K562 (cell line): ENCODE measurements at regions not wholly inside any gene's neighbourhood (a gene's known extent, or its start where the extent isn't known, plus 50 kb on each side); places are given as distances from the start of the nearest gene placed in this dataset.

ENCODE experiments used
- ATAC-seq: fragments of 200-7000 bp; cut with Tn5 transposase; 3 replicates; pipeline ENCODE4 v1.9.1; 2020; ENCODE audit warnings: moderate library complexity
- BruUV-seq: library from RNA; stranded (reverse); fragments of 400-500 nt; replicated peaks from 2 replicates; lab custom pipeline; 2021; lab: Mats Ljungman, UMichigan
- CTCF ChIA-PET: fragments of 300-600 bp; formaldehyde crosslinking; extraction: SDS; loops from one replicate; lab custom pipeline; 2021; ENCODE audit warnings: low intra/inter-chr PET ratio; lab: Yijun Ruan, JAX
- POLR2A ChIA-PET: fragments of 300-600, 350-650 bp; sonication (Branson Sonifier 250); formaldehyde crosslinking; extraction: SDS; loops from one replicate; lab custom pipeline; 2021; ENCODE audit warnings: antibody characterized with exemption, inconsistent platforms; lab: Yijun Ruan, JAX
- DNase-seq, 4 experiments: peaks; one replicate each; pipeline versions ENCODE4 v3.0.0 to v3.0.0-alpha.2; 2011 to 2018; ENCODE audit warnings: low spot score in 3 of 4, mixed read lengths in 3 of 4; ENCODE audit errors: extremely low read depth in 1 of 4
- FAIRE-seq: peaks from 2 replicates; lab custom pipeline; 2011; peaks lifted over from hg19 to GRCh38; lab: Jason Lieb, UNC
- H2AFZ ChIP-seq: 2 replicates; pipeline ENCODE4 v1.6.0; 2011; ENCODE audit warnings: low read depth, low read length, control low read depth, inconsistent platforms
- H3K27ac ChIP-seq: fragments of 200-600 bp; 3 replicates; pipeline ENCODE4 v1.8.0; 2011; ENCODE audit warnings: low read depth, mild to moderate bottlenecking, control low read depth, inconsistent platforms, low read length, moderate library complexity, mixed read lengths; ENCODE audit errors: extremely low read depth
- H3K27me3 ChIP-seq, 2 experiments: fragments of 300-600 bp in 1 of 2; 2 replicates in 1 of 2; 3 replicates in 1 of 2; pipeline versions ENCODE4 v1.6.0 to v1.8.0; 2011; ENCODE audit warnings: inconsistent platforms in 2 of 2, low read length in 2 of 2, mild to moderate bottlenecking in 1 of 2, mixed read lengths in 1 of 2, moderate library complexity in 1 of 2; ENCODE audit not compliant: control insufficient read depth in 2 of 2, insufficient read depth in 2 of 2
- H3K36me3 ChIP-seq: fragments of 300-600 bp; 3 replicates; pipeline ENCODE4 v1.8.0; 2011; ENCODE audit warnings: mild to moderate bottlenecking, low read length, inconsistent platforms; ENCODE audit not compliant: control insufficient read depth, insufficient read depth
- H3K4me1 ChIP-seq, 2 experiments: fragments of 200-600 bp in 1 of 2; replicated peaks in 1 of 2; 2 replicates in 1 of 2; 3 replicates in 1 of 2; pipeline versions ENCODE4 v1.5.1 to v1.8.0; 2011; ENCODE audit warnings: inconsistent platforms in 2 of 2, low read length in 2 of 2, mild to moderate bottlenecking in 1 of 2, mixed read lengths in 1 of 2, moderate library complexity in 1 of 2; ENCODE audit not compliant: control insufficient read depth in 2 of 2, insufficient read depth in 2 of 2
- H3K4me2 ChIP-seq: 2 replicates; pipeline ENCODE4 v1.6.1; 2011; ENCODE audit warnings: low read length, control low read depth, inconsistent platforms, mixed read lengths; ENCODE audit not compliant: insufficient read depth
- H3K4me3 ChIP-seq: fragments of 200-600 bp; sonication (generic), shearing (Covaris generic); 2 replicates; pipeline ENCODE4 v1.5.1; 2016; ENCODE audit warnings: control low read depth, inconsistent platforms
- H3K79me2 ChIP-seq: fragments of 200-600 bp; 3 replicates; pipeline ENCODE4 v1.8.0; 2011; ENCODE audit warnings: low read length, inconsistent platforms; ENCODE audit not compliant: control insufficient read depth, insufficient read depth
- H3K9ac ChIP-seq, 2 experiments: 2 replicates each; pipeline versions ENCODE4 v1.6.0 to v1.6.1; 2011; ENCODE audit warnings: low read depth in 2 of 2, low read length in 2 of 2, control low read depth in 1 of 2, inconsistent platforms in 1 of 2, mild to moderate bottlenecking in 1 of 2, mixed read lengths in 1 of 2; ENCODE audit not compliant: insufficient read depth in 1 of 2
- H3K9me1 ChIP-seq: one replicate; pipeline ENCODE4 v1.6.0; 2011; ENCODE audit warnings: inconsistent platforms, mild to moderate bottlenecking, low read length, moderate library complexity; ENCODE audit not compliant: control insufficient read depth, insufficient read depth
- H3K9me3 ChIP-seq: replicated peaks from 2 replicates; pipeline ENCODE4 v1.5.1; 2011; ENCODE audit warnings: low read depth, low read length, inconsistent platforms; ENCODE audit not compliant: control insufficient read depth, insufficient read depth
- H4K20me1 ChIP-seq: replicated peaks from 2 replicates; pipeline ENCODE4 v1.6.1; 2011; ENCODE audit warnings: low read length, inconsistent platforms, mixed read lengths; ENCODE audit not compliant: control insufficient read depth, insufficient read depth
- ARNT ChIP-seq, 2 experiments: fragments of 450-650 bp; IDR thresholded peaks; 2 replicates each; pipeline ENCODE4 v1.6.1; 2016; ENCODE audit warnings: mild to moderate bottlenecking in 1 of 2
- FOXO4 ChIP-seq: fragments of 450-650 bp; formaldehyde crosslinking; IDR thresholded peaks from 2 replicates; pipeline ENCODE4 v1.4.0; 2020; ENCODE audit warnings: mild to moderate bottlenecking, moderate library complexity
- MBD2 ChIP-seq: sonication (generic); IDR thresholded peaks from 2 replicates; pipeline ENCODE4 v1.6.1; 2016; ENCODE audit warnings: low read depth, borderline replicate concordance
- NFATC3 ChIP-seq: fragments of 450-650 bp; IDR thresholded peaks from 2 replicates; pipeline ENCODE4 v1.6.1; 2017; ENCODE audit warnings: mild to moderate bottlenecking
- SMARCB1 ChIP-seq: IDR thresholded peaks from 2 replicates; pipeline ENCODE4 v1.6.1; 2011; ENCODE audit warnings: improper control_type of control experiment, low read depth; ENCODE audit not compliant: insufficient read length
- SRSF9 ChIP-seq: fragments of 200-400 bp; formaldehyde crosslinking; IDR thresholded peaks from 2 replicates; pipeline ENCODE4 v1.6.1; 2017; ENCODE audit warnings: low read depth, low read length, borderline replicate concordance
- TSHZ1 ChIP-seq: fragments of 250-450 bp; sonication (Bioruptor Pico); IDR thresholded peaks from 2 replicates; pipeline ENCODE4 v1.4.0; 2020; ENCODE audit warnings: mild to moderate bottlenecking, moderate library complexity
- ZBTB40 ChIP-seq, 2 experiments: fragments of 450-650 bp in 1 of 2; sonication (generic) in 1 of 2; formaldehyde crosslinking in 1 of 2; IDR thresholded peaks; 2 replicates each; pipeline versions ENCODE4 v1.7.1 to v1.9.0; 2016 to 2022; ENCODE audit warnings: inconsistent platforms in 1 of 2, mild to moderate bottlenecking in 1 of 2, missing genetic modification reagents in 1 of 2
- WGBS: fragments of 100-300 bp; shearing (Covaris generic); methylation state at CpG from one replicate; pipeline ENCODE4 v1.1.6; 2016; ENCODE audit warnings: low coverage, mixed read lengths; ENCODE audit not compliant: insufficient coverage; ENCODE audit errors: missing lambda C conversion rate; 5-methylcytosine and 5-hydroxymethylcytosine counted together
- in situ Hi-C: fragments of 300-500 bp; cut with MboI; formaldehyde crosslinking; loops from 4 replicates; pipeline ENCODE4 v1.15.0; 2018; ENCODE audit warnings: inconsistent platforms, mixed read lengths
- intact Hi-C: fragments of 100-400 bp; cut with micrococcal nuclease; formaldehyde crosslinking; loops from 2 replicates; pipeline ENCODE4 v1.14.2; 2022

GRCh38 chr7:25633426-25634036 is 405.2 kb upstream of the NPVF start:
- in situ Hi-C loops (no loop called here), intact Hi-C loops (no loop called here)
- H3K79me2 ChIP-seq: no peaks in the 10 kb centered on the region
- POLR2A ChIA-PET: no interaction called here
- CTCF ChIA-PET: no interaction called here
- no peak overlapping the region for H3K4me3 ChIP-seq
- no peaks in the 10 kb centered on the region for H3K9me1 ChIP-seq
- H4K20me1 ChIP-seq: no peaks in the 10 kb centered on the region; the same call in 1 of the 2 replicates
- no peak for FAIRE-seq
- H2AFZ ChIP-seq: no peak overlapping the region
- no peak overlapping the region for H3K9ac ChIP-seq
- H3K27me3 ChIP-seq: peaks cover 5 to 18% of the 10 kb centered on the region in 2 experiments; a peak in 3 of 5 replicates
- 0% methylated on average over 3 of the region's 3 CpGs for WGBS
- H3K27ac ChIP-seq: no peak overlapping the region
- no TSS peak for BruUV-seq
- no peak for ATAC-seq
- no peak for DNase-seq
- no peak overlapping the region for H3K4me2 ChIP-seq
- no peaks in the 10 kb centered on the region for H3K36me3 ChIP-seq
- no peaks in the 10 kb centered on the region for H3K4me1 ChIP-seq
- no peaks in the 10 kb centered on the region for H3K9me3 ChIP-seq
- TF ChIP-seq FOXO4 (no peak), TSHZ1 (CRISPR knock-in tag) (no peak), SRSF9 (no peak), ARNT (IDR thresholded peaks at IDR 0.05) (no peak), NFATC3 (no peak), ZBTB40 (IDR thresholded peaks at IDR 0.05) (no peak), ZBTB40 (CRISPR knock-in tag; IDR thresholded peaks at IDR 0.05) (no peak), MBD2 (no peak), SMARCB1 (no peak)
